ENCODE measurements at regions not wholly inside any gene's neighbourhood (a gene's known extent, or its start where the extent isn't known, plus 50 kb on each side); places are given as distances from the start of the nearest gene placed in this dataset.
"Not testable (repeated sequence)": the region's sequence is repeated elsewhere in the genome, so short reads cannot be mapped to it uniquely, and the experiment has no call there.

GRCh38 chr5:63894690-63895089, 67.6 kb downstream of the HTR1A start:
- no peak for DNase-seq

- DNase-seq: no peak
Measured at GRCh38 chr5:63878788-63879187, 83.5 kb downstream of the HTR1A start.

- no peak for DNase-seq
Measured at GRCh38 chr5:63877961-63878360, 84.3 kb downstream of the HTR1A start.

- DNase-seq: no peak
Measured at GRCh38 chr5:63860379-63860778, 101.9 kb downstream of the HTR1A start.

GRCh38 chr5:63854076-63854475, 108.2 kb downstream of the HTR1A start:
- DNase-seq: no peak

GRCh38 chr5:63843190-63843589, 119.1 kb downstream of the HTR1A start:
- no peak for DNase-seq

- no peak for DNase-seq
Measured at GRCh38 chr5:63837437-63837836, 124.8 kb downstream of the HTR1A start.

GRCh38 chr5:63831381-63831780, 130.9 kb downstream of the HTR1A start:
- no peak for DNase-seq

GRCh38 chr5:63825984-63826383, 136.3 kb downstream of the HTR1A start:
- no peak for DNase-seq

GRCh38 chr5:63823583-63823982, 138.7 kb downstream of the HTR1A start:
- DNase-seq: no peak

GRCh38 chr5:63822614-63823013, 139.6 kb downstream of the HTR1A start:
- DNase-seq: no peak

GRCh38 chr5:63820577-63820976, 141.7 kb downstream of the HTR1A start:
- DNase-seq: no peak

GRCh38 chr5:63812693-63813092, 149.6 kb downstream of the HTR1A start:
- no peak for DNase-seq

- no peak for DNase-seq
Measured at GRCh38 chr5:63811961-63812360, 150.3 kb downstream of the HTR1A start.

- no peak for DNase-seq
Measured at GRCh38 chr5:63811286-63811685, 151.0 kb downstream of the HTR1A start.

- DNase-seq: no peak
Measured at GRCh38 chr5:63805151-63805550, 157.1 kb downstream of the HTR1A start.

GRCh38 chr5:63803165-63803564, 159.1 kb downstream of the HTR1A start:
- DNase-seq: no peak

- DNase-seq: no peak
Measured at GRCh38 chr5:63794979-63795378, 167.3 kb downstream of the HTR1A start.

- DNase-seq: no peak
Measured at GRCh38 chr5:63794296-63794695, 167.9 kb downstream of the HTR1A start.

GRCh38 chr5:63774939-63775338, 187.3 kb downstream of the HTR1A start:
- no peak for DNase-seq

- DNase-seq: no peak
Measured at GRCh38 chr5:63768221-63768620, 194.0 kb downstream of the HTR1A start.

- DNase-seq: no peak
Measured at GRCh38 chr5:63760965-63761364, 201.3 kb downstream of the HTR1A start.

- DNase-seq: no peak
Measured at GRCh38 chr5:63743096-63743798, 219.0 kb downstream of the HTR1A start.

- DNase-seq: not testable (repeated sequence)
Measured at GRCh38 chr5:63732880-63733279, 229.4 kb downstream of the HTR1A start.

GRCh38 chr5:63727583-63727982, 234.7 kb downstream of the HTR1A start:
- no peak for DNase-seq
